Heart left ventricle (tissue), 13 donors: ENCODE measurements at regions not wholly inside any gene's neighbourhood (a gene's known extent, or its start where the extent isn't known, plus 50 kb on each side); places are given as distances from the start of the nearest gene placed in this dataset.

Experiments used
- CTCF ChIP-seq, 12 donors: fragments of 200-600 bp; sonication (generic) in 4 of 12; IDR thresholded peaks; one replicate each; pipeline versions ENCODE4 v1.5.0 to v1.8.0; 2018 to 2022; ENCODE audit warnings: antibody characterized with exemption in 12 of 12, mild to moderate bottlenecking in 5 of 12
- POLR2A ChIP-seq, 2 donors: fragments of 450-650 bp; IDR thresholded peaks; one replicate each; pipeline ENCODE4 v1.6.1; 2017; ENCODE audit warnings: antibody characterized with exemption in 2 of 2, mild to moderate bottlenecking in 2 of 2, moderate library complexity in 2 of 2
- donor health status: ischemic (EF 13 %, LVEDD 7.1; RV severe dilation, severe dysfunction).
- donor health status: DM: no; HTN: yes; CAD: no.
- donor health status: DM: no; HTN: no; CAD: no.
- donor health status: ischemic (EF 25% LVEDD 6.9; RV normal size, moderate dysfunction).
- donor health status: ischemic (EF 25% LVEDD 5.7; RV mildly dilated, moderate dysfunction).
- donor health status: ischemic (EF 35%, LVEDD 5.7; RV mildly dilated, moderate dysfunction).
- donor health status: nonischemic (EF 11% LVEDD 7.7; RV severe dilation, severe dysfunction).
- donor health status: DM: yes; HTN: yes; CAD: no.
- donor health status: PGD.
- donor health status: ischemic (EF 29% LVEDD 5.4; RV normal size, mild dysfunction).
- donor health status: nonischemic (EF 23%, LVEDD 6.1; RV moderate dilation, normal function).

DNA sequence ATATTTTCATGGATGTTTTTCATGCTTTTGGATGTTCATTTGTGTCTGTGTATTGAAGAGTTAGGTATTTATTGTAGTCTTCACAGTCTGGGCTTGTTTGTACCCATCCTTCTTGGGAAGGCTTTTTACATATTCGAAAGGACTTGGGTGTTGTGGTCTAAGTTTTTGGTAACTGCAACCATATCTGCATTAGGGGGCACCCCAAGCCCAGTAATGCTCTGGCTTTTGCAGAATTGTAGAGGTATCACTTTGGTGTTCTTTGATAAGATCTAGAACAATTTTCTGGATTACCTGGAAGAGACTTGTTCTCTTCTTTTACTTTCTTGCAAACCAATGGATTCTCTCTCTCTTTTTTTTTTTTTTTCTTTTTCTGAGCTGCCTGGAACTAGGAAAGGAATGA lies 581.3 kb downstream of the DACH1 start:
- TF ChIP-seq CTCF (IDR thresholded peaks at IDR 0.05) (peak in 9 of 12 donors; percentile 11 to 52 (median 35)), POLR2A (IDR thresholded peaks at IDR 0.05) (no peak)
